ENCODE measurements at regions not wholly inside any gene's neighbourhood (a gene's known extent, or its start where the extent isn't known, plus 50 kb on each side); places are given as distances from the start of the nearest gene placed in this dataset.

GRCh38 chr3:15997274-15997943 lies 177.1 kb upstream of the GALNT15 start:
- H3K18ac ChIP-seq (ENCODE audit: insufficient read length, low read depth, low read length): no peak overlapping the region
- H3K27me3 ChIP-seq (ENCODE audit: insufficient read depth, low read length): no peaks in the 10 kb centered on the region
- Mint-ChIP-seq H3K27ac (no peak overlapping the region), H3K9me3 (peaks cover 2 to 3% of the 10 kb centered on the region in 2 experiments; a peak in 2 of 5 replicates), H3K36me3 (ENCODE audit: insufficient read depth in 1 of 3, low read depth in 3 of 3) (no peaks in the 10 kb centered on the region), H3K27me3 (ENCODE audit: low read depth) (peaks cover 2% of the 10 kb centered on the region; the same call in 1 of the 2 replicates), H3K4me3 (no peak overlapping the region), H3K4me1 (no peaks in the 10 kb centered on the region)
- H3K9me3 ChIP-seq (ENCODE audit: control insufficient read depth, low read depth, low read length): no peaks in the 10 kb centered on the region
- H2AFZ ChIP-seq (ENCODE audit: low read length): no peak overlapping the region
- no peaks in the 10 kb centered on the region for H3K79me2 ChIP-seq (ENCODE audit: insufficient read depth, low read length)
- H3K4ac ChIP-seq (ENCODE audit: low read depth, low read length): no peak overlapping the region
- H3K56ac ChIP-seq (ENCODE audit: insufficient read length, low read depth, low read length): no peak overlapping the region
- H3K4me1 ChIP-seq (ENCODE audit: insufficient read depth, low read length): no peaks in the 10 kb centered on the region
- H2BK20ac ChIP-seq (ENCODE audit: low read depth, low read length, poor library complexity, severe bottlenecking): no peak overlapping the region
- no peak overlapping the region for H2BK15ac ChIP-seq (ENCODE audit: low read depth, low read length)
- WGBS (ENCODE audit: extremely low coverage, insufficient read length, low lambda C conversion rate): no CpG with 5 or more reads among the region's 4 CpGs
- H4K91ac ChIP-seq (ENCODE audit: insufficient read length, low read depth, low read length): no peak overlapping the region
- H3K79me1 ChIP-seq (ENCODE audit: insufficient read depth, low read depth, low read length, poor library complexity, severe bottlenecking): no peaks in the 10 kb centered on the region
- H3K4me2 ChIP-seq (ENCODE audit: insufficient read depth, insufficient read length, low read length): no peak overlapping the region
- no peak overlapping the region for H2BK12ac ChIP-seq (ENCODE audit: insufficient read length, low read depth, low read length)
- no peak overlapping the region for H2AK5ac ChIP-seq (ENCODE audit: insufficient read length, low read length)
- H3K14ac ChIP-seq (ENCODE audit: insufficient read depth, low read length): no peak overlapping the region
- no peaks in the 10 kb centered on the region for H4K20me1 ChIP-seq (ENCODE audit: control insufficient read depth, insufficient read depth, insufficient read length)
- no peak for TF ChIP-seq CTCF (conservative IDR thresholded peaks at IDR 0.05)
- H4K8ac ChIP-seq (replicated peaks; ENCODE audit: insufficient read length, low read depth, low read length): no peak overlapping the region
- H3K9ac ChIP-seq (ENCODE audit: extremely low read depth, insufficient read length, low read length): no peak overlapping the region
- no peak overlapping the region for H2BK5ac ChIP-seq (ENCODE audit: insufficient read length, low read length)
- no peaks in the 10 kb centered on the region for H3K23me2 ChIP-seq (ENCODE audit: insufficient read length, low read depth, low read length, poor library complexity, severe bottlenecking)
- no peak overlapping the region for H4K5ac ChIP-seq (ENCODE audit: insufficient read length, low read depth, low read length)
- H3K23ac ChIP-seq (ENCODE audit: insufficient read length, low read depth, low read length): no peak overlapping the region
- no peak overlapping the region for H2BK120ac ChIP-seq (ENCODE audit: low read depth, low read length, poor library complexity, severe bottlenecking)
- DNase-seq: no peak
- no peak overlapping the region for H3T11ph ChIP-seq (ENCODE audit: low read length)
- H3K27ac ChIP-seq (ENCODE audit: insufficient read length, low read depth, low read length): no peak overlapping the region
